Posterior cingulate gyrus (tissue), 11 donors: ENCODE measurements at regions not wholly inside any gene's neighbourhood (a gene's known extent, or its start where the extent isn't known, plus 50 kb on each side); places are given as distances from the start of the nearest gene placed in this dataset.
A peak's percentile ranks its signal among the peaks of the same experiment; 100 is the strongest.
"Not testable (repeated sequence)": the region's sequence is repeated elsewhere in the genome, so short reads cannot be mapped to it uniquely, and the experiment has no call there.

Experiments used
- DNase-seq, 10 donors: peaks; one replicate each; pipeline versions ENCODE4 v3.0.0 to v3.0.0-alpha.2; 2020 to 2021; ENCODE audit warnings: mixed read lengths in 3 of 10
- intact Hi-C: fragments of 100-400 bp; cut with DNase I; formaldehyde crosslinking; loops from one replicate; pipeline ENCODE4 v1.15.1; 2023

- DNase-seq = no peak
- intact Hi-C loops = no loop called here
These were observed 914.0 kb upstream of the PRKX start for GRCh38 chrX:4627414-4627813.

GRCh38 chrX:4622486-4623167, 909.2 kb upstream of the PRKX start:
- intact Hi-C loops = no loop called here
- no peak for DNase-seq

- intact Hi-C loops, DNase-seq: not testable (repeated sequence)
These were observed 900.2 kb upstream of the PRKX start for GRCh38 chrX:4613651-4614050.

- no peak for DNase-seq
- intact Hi-C loops = no loop called here
These were observed 875.4 kb upstream of the PRKX start for GRCh38 chrX:4588893-4589292.

GRCh38 chrX:4588466-4588865, 875.0 kb upstream of the PRKX start:
- DNase-seq = no peak
- intact Hi-C loops = no loop called here

- intact Hi-C loops = no loop called here
These were observed 874.6 kb upstream of the PRKX start for GRCh38 chrX:4588056-4588455.

GRCh38 chrX:4579999-4580398, 866.5 kb upstream of the PRKX start:
- intact Hi-C loops = no loop called here
- DNase-seq = no peak

More at GRCh38 chrX:4588056-4588455, 874.6 kb upstream of the PRKX start:
- DNase-seq = no peak

GRCh38 chrX:4579480-4579879, 866.0 kb upstream of the PRKX start:
- intact Hi-C loops = no loop called here
- DNase-seq = no peak

GRCh38 chrX:4572691-4573090, 859.2 kb upstream of the PRKX start:
- intact Hi-C loops = no loop called here
- DNase-seq = no peak

- intact Hi-C loops = no loop called here
These were observed 856.7 kb upstream of the PRKX start for GRCh38 chrX:4570151-4570550.

GRCh38 chrX:4560192-4560591, 846.7 kb upstream of the PRKX start:
- intact Hi-C loops = no loop called here
- no peak for DNase-seq

More at GRCh38 chrX:4570151-4570550, 856.7 kb upstream of the PRKX start:
- peak in 1 of 10 donors; percentile 4 for DNase-seq

- no peak for DNase-seq
- intact Hi-C loops = no loop called here
These were observed 836.6 kb upstream of the PRKX start for GRCh38 chrX:4550018-4550417.

- peak; percentile 39 to 92 (median 53) for DNase-seq
- intact Hi-C loops = loop anchor here (2.0 to 10.0 kb wide), 2 partner anchors 565 to 1327 kb away; no protein-coding TSS in a partner anchor
These were observed 833.9 kb upstream of the PRKX start for GRCh38 chrX:4547213-4547836.

- intact Hi-C loops = loop anchor here (2.0 to 10.0 kb wide), 2 partner anchors 567 to 1329 kb away; no protein-coding TSS in a partner anchor
These were observed 832.7 kb upstream of the PRKX start for GRCh38 chrX:4546178-4546577.

GRCh38 chrX:4528247-4528646, 814.8 kb upstream of the PRKX start:
- intact Hi-C loops = no loop called here
- DNase-seq = no peak

More at GRCh38 chrX:4546178-4546577, 832.7 kb upstream of the PRKX start:
- not testable (repeated sequence) for DNase-seq

GRCh38 chrX:4485912-4486311, 772.5 kb upstream of the PRKX start:
- no peak for DNase-seq
- intact Hi-C loops = no loop called here

GRCh38 chrX:4484266-4484665, 770.8 kb upstream of the PRKX start:
- no peak for DNase-seq
- intact Hi-C loops = no loop called here

- intact Hi-C loops = no loop called here
- DNase-seq = peak in 2 of 10 donors; percentile 60 to 62
These were observed 738.1 kb upstream of the PRKX start for GRCh38 chrX:4451591-4451990.

- DNase-seq = no peak
- intact Hi-C loops = no loop called here
These were observed 736.7 kb upstream of the PRKX start for GRCh38 chrX:4450177-4450576.

- no peak for DNase-seq
- intact Hi-C loops = no loop called here
These were observed 722.5 kb upstream of the PRKX start for GRCh38 chrX:4435905-4436304.

- DNase-seq = no peak
- intact Hi-C loops = no loop called here
These were observed 684.0 kb upstream of the PRKX start for GRCh38 chrX:4397471-4397870.

GRCh38 chrX:4382273-4382672, 668.8 kb upstream of the PRKX start:
- no peak for DNase-seq
- intact Hi-C loops = no loop called here
